ENCODE measurements at regions not wholly inside any gene's neighbourhood (a gene's known extent, or its start where the extent isn't known, plus 50 kb on each side); places are given as distances from the start of the nearest gene placed in this dataset.

- Histone ChIP-seq H3K4me1 (ENCODE audit: control insufficient read depth in 2 of 2, insufficient read depth in 2 of 2, low read length in 2 of 2) (no peaks in the 10 kb centered on the region), H3K9ac (ENCODE audit: low read depth in 1 of 2, low read length in 2 of 2) (no peak overlapping the region), H3K9me3 (ENCODE audit: control insufficient read depth in 2 of 2, low read length in 2 of 2) (no peaks in the 10 kb centered on the region), H3K27ac (ENCODE audit: low read depth in 2 of 2, low read length in 2 of 2) (no peak overlapping the region), H3K27me3 (ENCODE audit: control insufficient read depth in 2 of 2, insufficient read depth in 2 of 2, low read length in 2 of 2) (no peaks in the 10 kb centered on the region), H3K4me3 (ENCODE audit: low read length in 2 of 2) (no peak overlapping the region), H3K36me3 (ENCODE audit: control insufficient read depth in 2 of 2, insufficient read depth in 2 of 2, low read length in 2 of 2) (no peaks in the 10 kb centered on the region)
These were observed 50.0 kb upstream of the API5 start for GRCh38 chr11:43261775-43262174.

Measured in mucosa of rectum (tissue), 2 donors.